C4-2B (cell line): ENCODE measurements at regions not wholly inside any gene's neighbourhood (a gene's known extent, or its start where the extent isn't known, plus 50 kb on each side); places are given as distances from the start of the nearest gene placed in this dataset.
A peak's percentile ranks its signal among the peaks of the same experiment; 100 is the strongest.
"Not testable (repeated sequence)": the region's sequence is repeated elsewhere in the genome, so short reads cannot be mapped to it uniquely, and the experiment has no call there.

Experiments used
- H3K27ac ChIP-seq: fragments of 450-650 bp; 2 replicates; pipeline ENCODE4 v1.5.1; 2017
- ZFX ChIP-seq: fragments of 450-650 bp; IDR thresholded peaks from 2 replicates; pipeline ENCODE4 v1.6.1; 2017
- TF ChIP-seq, protein P1 (sequence below): fragments of 450-650 bp; conservative IDR thresholded peaks from 2 replicates; pipeline ENCODE4 v1.5.1; 2017; ENCODE audit warnings: mild to moderate bottlenecking

DNA sequence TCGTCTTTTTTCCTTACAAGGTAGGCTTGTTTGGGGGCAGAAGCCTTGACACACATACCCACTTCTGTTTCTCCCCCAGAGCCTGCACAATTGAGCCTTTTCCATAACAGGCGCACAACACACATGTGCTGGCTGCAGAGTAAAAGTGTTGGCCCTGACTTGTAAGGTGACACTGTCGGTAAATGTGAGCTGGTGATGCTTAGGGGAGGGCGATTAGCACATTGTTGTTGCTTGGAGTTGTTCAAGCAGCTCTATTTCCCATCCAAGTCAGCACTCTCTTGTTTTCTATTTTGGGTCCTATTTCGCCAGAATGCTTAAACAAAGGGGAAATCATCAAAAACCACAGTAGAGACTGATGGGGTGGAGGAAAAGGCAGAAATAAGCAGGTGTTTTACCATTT lies 51.9 kb upstream of the PTPRJ start:
- TF ChIP-seq, protein P1, sequence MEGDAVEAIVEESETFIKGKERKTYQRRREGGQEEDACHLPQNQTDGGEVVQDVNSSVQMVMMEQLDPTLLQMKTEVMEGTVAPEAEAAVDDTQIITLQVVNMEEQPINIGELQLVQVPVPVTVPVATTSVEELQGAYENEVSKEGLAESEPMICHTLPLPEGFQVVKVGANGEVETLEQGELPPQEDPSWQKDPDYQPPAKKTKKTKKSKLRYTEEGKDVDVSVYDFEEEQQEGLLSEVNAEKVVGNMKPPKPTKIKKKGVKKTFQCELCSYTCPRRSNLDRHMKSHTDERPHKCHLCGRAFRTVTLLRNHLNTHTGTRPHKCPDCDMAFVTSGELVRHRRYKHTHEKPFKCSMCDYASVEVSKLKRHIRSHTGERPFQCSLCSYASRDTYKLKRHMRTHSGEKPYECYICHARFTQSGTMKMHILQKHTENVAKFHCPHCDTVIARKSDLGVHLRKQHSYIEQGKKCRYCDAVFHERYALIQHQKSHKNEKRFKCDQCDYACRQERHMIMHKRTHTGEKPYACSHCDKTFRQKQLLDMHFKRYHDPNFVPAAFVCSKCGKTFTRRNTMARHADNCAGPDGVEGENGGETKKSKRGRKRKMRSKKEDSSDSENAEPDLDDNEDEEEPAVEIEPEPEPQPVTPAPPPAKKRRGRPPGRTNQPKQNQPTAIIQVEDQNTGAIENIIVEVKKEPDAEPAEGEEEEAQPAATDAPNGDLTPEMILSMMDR: no peak
- no peak for TF ChIP-seq ZFX
- no peak overlapping the region for H3K27ac ChIP-seq

DNA sequence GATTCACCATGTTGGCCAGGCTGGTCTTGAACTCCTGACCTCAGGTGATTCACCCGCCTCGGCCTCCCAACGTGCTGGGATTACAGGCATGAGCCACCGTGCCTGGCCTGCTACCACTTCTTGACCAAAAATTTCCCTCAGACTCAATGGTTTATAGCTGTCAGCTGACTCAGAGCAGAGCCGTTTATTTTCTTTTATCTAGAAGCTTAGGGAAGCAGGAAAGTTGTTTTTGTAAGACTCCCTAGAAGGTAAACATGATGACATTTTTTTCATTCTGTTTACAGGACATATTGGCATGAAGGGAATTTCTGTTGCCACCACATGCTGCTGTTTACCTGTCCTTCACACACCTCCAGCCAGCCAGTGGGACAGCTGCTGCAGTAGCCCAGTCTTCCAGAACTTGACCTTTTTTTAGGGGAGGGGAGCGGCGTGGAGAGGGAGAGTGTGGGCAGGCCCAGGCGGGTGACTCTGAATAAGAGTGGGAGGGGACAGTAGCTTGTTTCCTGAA lies 56.1 kb upstream of the PTPRJ start:
- TF ChIP-seq, protein P1: no peak
- no peak for TF ChIP-seq ZFX
- no peak overlapping the region for H3K27ac ChIP-seq

- TF ChIP-seq ZFX: no peak
- TF ChIP-seq, protein P1: no peak
- H3K27ac ChIP-seq: no peak overlapping the region
These were observed 56.7 kb upstream of the PTPRJ start for GRCh38 chr11:47923667-47924066.

DNA sequence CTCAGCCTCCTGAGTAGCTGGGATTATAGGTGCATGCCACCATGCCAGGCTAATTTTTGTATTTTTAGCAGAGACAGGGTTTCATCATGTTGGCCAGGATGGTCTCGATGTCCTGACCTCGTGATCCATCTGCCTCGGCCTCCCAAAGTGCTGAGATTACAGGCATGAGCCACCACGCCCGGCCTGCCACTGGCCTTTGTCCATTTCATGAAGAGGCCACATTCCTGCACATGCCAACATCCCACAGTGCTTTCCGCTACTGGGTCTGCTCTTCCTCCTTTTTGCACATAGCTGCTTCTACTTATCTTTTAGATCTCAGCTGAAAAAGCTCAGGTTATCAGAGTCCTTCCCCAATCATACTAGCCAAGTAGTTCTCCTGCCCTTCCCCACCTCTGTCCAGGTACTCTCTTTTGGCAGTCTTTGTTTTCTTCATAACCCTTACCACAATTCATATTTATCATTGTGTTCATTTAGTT lies 59.2 kb upstream of the PTPRJ start:
- not testable (repeated sequence) for H3K27ac ChIP-seq

DNA sequence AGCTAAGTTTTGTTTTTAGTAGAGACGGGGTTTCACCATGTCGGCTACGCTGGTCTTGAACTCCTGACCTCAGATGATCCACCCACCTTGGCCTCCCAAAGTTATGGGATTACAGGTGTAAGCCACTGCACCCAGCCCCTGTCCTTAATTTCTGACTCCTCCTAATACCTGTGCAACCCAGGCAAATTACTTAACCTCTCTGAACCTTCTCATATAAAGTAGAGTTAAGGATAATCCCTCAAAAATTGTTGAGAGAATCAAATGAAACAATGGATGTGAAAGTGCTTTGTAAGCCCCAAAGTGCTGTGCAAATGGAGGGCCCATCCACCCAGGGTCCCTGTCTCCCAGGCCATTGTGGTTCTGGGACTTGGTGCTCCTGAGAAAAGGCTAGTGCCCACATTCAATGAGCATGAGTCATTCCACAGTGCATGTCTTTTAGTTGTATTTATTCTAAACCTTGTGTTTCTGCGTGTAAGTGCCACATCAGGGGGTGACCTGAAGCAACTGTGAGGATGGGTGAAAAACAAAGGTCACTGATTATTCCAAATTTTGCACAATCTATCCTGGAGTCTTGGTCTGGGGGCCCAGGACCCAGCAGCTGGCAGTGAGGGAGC lies 61.4 kb upstream of the PTPRJ start:
- H3K27ac ChIP-seq: no peak overlapping the region
- TF ChIP-seq, protein P1: no peak
- no peak for TF ChIP-seq ZFX

DNA sequence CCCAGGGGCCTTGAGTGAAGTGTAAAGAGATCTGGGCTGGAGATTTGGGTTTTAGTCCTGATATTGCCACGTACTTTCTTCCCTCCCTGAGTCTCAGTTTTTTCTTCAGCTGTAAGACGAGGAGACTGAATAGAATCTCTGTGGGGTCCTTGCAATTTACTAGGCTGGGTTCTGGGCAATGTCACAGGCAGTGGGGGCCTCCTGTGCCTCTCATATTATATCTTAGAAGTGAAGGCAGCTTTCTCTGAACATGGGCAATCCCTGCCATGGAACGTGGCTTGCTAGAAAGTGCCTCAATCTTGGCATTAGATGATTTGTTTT lies 62.0 kb upstream of the PTPRJ start:
- no peak for TF ChIP-seq ZFX
- TF ChIP-seq, protein P1: no peak
- H3K27ac ChIP-seq: no peak overlapping the region

DNA sequence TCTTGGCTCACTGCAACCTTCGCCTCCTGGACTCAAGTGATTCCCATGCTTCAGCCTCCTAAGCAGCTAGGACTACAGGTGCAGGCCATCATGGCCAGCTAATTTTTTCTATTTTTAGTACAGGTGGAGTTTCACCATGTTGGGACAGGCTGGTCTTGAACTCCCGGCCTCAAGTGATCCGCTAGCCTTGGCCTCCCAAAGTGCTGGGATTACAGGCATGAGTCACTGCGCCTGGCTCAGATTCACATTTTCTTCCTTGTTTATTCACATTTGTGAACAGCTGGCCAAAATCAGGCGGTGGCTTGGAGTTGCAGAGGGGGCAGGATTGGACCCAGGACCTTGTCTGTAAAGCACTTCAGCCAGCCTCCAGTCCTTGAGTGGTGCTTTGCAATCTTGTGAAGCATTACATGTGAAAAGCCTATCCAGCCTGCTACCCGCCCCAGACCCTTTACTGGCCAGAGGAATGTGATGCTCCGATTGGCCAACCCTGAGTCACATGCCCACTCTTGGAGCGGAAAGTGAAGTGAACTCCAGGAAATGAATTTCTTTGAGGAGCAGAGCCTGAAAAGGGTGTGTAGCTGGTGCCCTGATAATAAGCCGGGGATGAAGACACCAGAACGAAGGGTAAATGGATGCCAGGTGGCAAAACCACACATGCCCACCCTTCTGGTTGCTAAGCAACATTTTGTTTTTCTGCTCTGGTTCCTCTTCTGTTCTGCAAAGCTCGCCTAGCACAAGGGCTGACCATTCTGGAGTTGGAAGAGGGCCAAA lies 62.6 kb upstream of the PTPRJ start:
- H3K27ac ChIP-seq: peak overlapping the region; percentile 53; the same call in 1 of the 2 replicates
- TF ChIP-seq, protein P1: no peak
- no peak for TF ChIP-seq ZFX
